Activated naive CD4-positive, alpha-beta T cell treated with Interleukin-2 at 50 U/mL for 16 hours (primary cell): ENCODE measurements at regions not wholly inside any gene's neighbourhood (a gene's known extent, or its start where the extent isn't known, plus 50 kb on each side); places are given as distances from the start of the nearest gene placed in this dataset.
"Not testable (repeated sequence)": the region's sequence is repeated elsewhere in the genome, so short reads cannot be mapped to it uniquely, and the experiment has no call there.

Experiments
- DNase-seq: peaks from one replicate; pipeline ENCODE4 v3.0.0-alpha.2; 2020

- no peak for DNase-seq
Observed at GRCh38 chr7:68900096-68900495, 698.2 kb upstream of the AUTS2 start.

DNA sequence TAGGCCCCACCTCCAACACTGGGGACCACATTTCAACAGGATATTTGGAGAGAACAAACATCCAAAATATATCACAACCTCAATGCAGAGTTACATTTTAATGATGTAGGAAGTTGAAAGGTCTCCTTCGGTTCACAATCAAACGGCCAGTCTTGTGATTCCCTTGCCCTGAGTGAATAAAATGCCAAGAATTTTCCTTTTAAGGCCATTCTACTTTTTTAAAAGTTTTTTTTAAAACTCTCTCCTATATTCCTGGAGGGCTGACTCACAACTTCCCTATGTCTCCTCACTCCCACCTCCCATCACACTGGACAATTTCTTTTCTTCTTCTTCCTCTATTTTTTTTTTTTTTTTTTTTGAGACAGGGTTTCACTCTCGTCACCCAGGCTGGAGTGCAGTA lies 693.6 kb upstream of the AUTS2 start:
- no peak for DNase-seq

- no peak for DNase-seq
Observed at GRCh38 chr7:68911754-68912153, 686.5 kb upstream of the AUTS2 start.

- no peak for DNase-seq
Observed at GRCh38 chr7:68914006-68914405, 684.3 kb upstream of the AUTS2 start.

GRCh38 chr7:68917041-68917651 lies 681.1 kb upstream of the AUTS2 start:
- no peak for DNase-seq

- DNase-seq = no peak
Observed at GRCh38 chr7:68918621-68919020, 679.7 kb upstream of the AUTS2 start.

DNA sequence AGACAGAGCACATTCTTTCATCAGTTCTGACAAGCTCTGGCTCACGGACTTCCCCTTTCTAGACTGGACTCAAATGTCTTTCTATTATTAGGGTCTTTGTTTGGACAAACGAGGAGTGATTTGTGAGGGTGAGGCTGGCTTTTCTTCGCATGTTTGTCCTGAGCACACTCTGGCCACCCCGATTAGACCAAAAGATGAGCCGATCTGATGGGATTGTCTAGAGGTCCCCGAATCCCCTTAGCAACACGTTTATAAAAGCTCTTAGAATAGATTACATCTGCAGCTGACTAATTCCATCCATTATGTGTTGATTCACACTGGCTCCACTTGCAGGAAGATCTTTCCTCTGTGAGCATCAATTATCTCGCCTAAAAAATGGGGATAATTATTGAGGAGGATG lies 675.4 kb upstream of the AUTS2 start:
- DNase-seq = no peak

- no peak for DNase-seq
Observed at GRCh38 chr7:68925241-68925640, 673.0 kb upstream of the AUTS2 start.

GRCh38 chr7:68929781-68930261 lies 668.5 kb upstream of the AUTS2 start:
- DNase-seq = no peak

DNA sequence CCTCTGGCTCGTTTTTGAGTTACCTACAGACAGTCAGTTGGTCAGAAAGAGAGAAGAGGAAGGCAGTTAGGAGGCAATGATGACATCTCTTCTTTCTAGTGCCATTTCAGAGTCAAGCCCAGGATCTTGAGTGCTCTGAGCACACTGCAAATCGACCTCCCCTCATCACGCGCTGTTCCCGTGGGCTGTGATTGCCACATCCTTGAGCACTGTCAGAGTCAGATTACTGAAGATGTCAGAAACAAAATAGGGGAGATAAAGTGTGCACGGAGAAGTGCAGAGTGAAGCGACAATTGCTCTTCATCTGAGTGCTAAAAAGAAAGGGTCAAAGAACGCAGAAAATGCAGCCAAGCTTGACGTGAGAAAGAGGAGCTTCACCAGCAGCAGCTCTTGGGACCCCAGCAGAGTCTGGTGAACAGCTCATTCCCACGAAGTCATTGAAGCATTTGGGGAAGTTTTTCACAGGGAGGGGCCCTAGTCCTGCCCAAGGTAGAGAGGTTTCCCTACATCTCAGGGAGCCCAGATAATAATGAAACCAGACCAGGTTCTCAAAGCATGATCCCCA lies 661.7 kb upstream of the AUTS2 start:
- DNase-seq = no peak

DNA sequence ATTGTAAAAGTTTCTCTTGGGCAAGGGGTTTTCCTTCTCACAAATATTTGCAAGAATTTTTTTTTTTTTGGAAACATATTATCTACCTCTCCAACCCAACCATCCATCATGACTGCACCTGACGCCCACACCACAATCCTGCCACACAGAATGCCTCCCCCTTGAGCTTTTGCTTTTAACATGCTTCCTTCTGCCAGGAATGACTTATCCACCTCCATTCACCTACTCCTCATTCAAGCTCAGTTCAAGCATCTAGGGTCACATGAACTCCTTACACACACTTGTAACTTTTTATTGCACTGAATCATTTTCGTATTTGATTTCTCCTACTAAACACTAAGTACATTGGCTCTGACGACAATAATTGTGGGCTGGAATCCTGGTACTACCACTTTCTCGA lies 660.1 kb upstream of the AUTS2 start:
- no peak for DNase-seq

DNA sequence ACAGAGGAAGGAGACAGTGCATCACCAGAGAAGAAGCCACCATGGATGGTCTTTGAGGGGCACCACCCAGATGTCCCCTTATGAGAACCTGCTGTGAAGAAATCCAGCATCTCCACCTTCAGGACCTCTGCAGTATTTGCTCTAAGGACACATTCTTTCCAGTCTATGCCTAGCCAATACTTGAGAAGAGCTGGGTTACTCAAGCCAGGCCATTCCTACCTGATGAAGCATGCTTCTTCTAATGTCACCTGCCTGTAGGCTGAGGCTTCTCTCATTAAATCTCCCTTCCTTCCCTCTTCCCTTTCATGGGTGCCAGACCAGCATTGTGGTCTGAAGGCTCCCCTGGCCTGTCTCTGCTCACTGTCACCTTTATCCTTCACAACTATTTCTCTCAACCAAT lies 654.5 kb upstream of the AUTS2 start:
- DNase-seq = no peak

DNA sequence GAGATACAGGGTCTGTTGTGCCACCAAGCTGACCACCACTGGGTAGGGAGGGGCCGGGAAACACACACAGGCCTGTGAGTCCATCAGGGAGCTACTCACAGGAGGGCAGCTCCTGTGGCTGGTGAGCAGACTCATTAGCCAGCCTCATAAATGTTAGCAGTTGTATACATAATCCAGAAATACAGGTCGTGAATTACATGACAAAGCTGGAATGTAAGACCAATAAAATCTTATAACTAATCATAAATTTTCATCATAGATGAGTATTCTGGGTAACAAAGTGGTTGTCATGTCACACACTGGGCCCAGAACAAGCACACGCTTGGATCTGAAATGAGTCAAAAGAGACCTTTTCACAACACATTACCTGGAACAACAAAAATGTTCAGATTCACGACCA lies 642.6 kb upstream of the AUTS2 start:
- no peak for DNase-seq

GRCh38 chr7:68958571-68958970 lies 639.7 kb upstream of the AUTS2 start:
- DNase-seq = no peak

DNA sequence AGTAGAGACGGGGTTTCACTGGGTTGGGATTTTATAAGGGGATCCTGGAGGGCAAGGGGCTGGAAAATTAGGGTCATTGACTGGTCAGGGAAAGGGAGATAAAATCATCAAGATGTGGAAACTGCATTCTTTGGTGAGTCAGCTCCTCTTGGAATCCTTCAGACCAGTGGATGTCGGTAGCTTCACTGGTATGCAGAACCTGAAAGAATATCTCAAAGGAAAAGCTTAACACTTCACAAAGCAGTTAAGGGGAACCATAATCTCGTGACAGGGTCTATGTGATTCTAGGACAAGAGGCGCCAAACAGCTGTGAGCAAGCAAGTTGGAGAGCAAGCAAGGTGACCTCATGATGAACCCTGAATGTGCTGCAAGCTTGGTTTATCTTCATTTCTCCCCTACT lies 634.7 kb upstream of the AUTS2 start:
- DNase-seq = no peak

- no peak for DNase-seq
Observed at GRCh38 chr7:68964060-68964459, 634.2 kb upstream of the AUTS2 start.

DNA sequence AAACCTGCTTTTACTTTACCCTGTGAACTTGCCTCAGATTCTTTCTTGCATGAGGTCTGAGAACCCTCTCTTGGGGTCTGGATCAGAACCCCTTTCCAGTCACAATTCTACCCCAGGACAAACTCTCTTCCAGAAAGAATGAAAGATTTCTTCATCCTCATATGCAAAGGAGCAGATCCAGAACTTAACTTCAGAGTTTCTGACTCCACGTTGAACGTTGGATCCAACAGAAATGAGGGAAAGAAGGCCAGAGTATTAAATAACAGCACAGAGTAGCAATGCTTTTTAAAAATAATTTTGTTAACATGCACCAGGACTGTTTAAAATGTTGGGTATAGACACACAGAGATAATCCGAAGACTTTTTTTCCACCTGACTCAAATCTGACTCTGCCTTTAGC lies 632.9 kb upstream of the AUTS2 start:
- DNase-seq = no peak

GRCh38 chr7:68967598-68967997 lies 630.7 kb upstream of the AUTS2 start:
- no peak for DNase-seq

- no peak for DNase-seq
Observed at GRCh38 chr7:68969571-68969970, 628.7 kb upstream of the AUTS2 start.

DNA sequence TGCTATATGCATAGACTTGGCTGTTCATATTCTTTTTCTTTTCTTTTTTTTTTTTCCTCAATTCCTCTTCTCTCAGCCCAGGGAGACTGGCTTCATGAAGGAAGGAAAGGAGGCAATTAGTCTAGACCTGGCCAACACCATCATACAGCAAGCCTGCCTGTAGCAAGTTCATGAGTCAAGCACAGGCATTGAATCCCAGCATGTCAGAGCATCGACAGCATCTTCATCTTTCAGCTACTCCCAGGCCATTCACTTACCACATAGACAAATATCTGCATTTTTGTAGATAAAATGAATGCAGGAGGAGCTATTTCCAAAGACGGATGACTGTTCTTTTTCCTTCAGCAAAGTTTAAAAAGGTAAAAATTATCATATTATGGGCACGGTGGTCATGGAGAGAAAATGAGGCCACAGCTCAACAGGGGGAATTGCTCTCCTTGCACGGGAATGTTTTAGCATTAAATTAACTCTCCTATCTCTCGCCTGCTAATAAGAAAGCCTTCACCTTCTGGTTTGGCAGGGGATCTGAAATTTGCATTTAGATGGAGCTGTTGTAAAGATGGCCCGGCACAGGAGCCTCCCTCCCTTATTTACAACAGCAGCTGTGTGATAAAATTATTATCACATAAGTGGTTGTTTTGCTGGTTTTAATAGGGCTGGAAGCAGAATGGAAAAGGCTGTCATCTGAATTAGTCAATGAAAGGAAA lies 626.5 kb upstream of the AUTS2 start:
- no peak for DNase-seq

DNA sequence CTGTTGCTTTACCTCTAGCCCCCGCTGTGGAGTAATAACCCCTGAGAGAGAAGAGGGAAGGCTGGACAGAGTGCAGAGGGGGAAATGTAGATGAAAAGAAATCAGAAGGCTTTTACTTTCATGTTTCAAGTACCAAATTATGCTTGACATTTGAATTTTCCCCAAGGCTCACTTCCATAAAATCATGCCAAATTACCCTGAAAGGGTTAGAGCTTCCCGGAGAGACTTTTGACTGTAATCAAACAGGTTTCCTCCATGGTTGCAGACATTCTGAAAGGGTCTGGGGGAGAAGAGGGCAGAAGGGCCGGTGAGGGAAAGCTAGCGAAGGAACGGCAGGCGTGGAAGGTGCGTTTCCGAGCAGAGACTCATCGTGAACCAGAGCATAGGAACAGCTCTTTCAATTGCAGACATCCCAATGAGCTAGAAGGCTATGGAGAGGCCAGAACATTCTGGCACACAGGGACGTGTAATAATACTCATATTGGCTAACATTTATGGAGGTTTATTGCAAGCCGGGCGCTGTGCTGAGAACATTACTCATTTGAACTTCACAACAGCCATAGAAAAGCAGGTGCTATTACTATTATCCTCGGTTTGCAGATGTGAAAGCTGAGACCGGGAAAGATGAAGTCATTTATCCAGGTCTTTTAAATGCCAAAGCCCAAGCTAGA lies 620.8 kb upstream of the AUTS2 start:
- DNase-seq = no peak

- DNase-seq = no peak
Observed at GRCh38 chr7:68978710-68979109, 619.6 kb upstream of the AUTS2 start.

- no peak for DNase-seq
Observed at GRCh38 chr7:68980011-68980410, 618.3 kb upstream of the AUTS2 start.

DNA sequence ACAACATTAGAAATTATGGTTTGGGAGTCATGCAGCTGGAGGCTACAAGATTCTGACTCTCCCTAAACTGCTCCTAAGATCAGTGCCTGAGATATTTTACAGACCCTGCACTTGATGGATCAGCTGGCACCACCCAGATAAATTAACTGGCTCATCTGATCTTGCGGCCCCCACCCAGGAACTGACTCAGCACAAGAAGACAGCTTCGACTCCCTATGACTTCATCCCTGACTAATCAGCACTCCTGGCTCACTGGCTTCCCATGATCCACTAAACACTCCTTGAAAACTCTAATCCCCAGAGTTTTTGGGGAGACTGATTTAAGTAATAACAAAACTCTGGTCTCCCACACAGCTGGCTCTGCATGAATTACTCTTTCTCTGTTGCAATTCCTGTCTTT lies 617.8 kb upstream of the AUTS2 start:
- DNase-seq = not testable (repeated sequence)
